Cardiac muscle cell (in vitro differentiated cells and primary cell): ENCODE measurements at regions not wholly inside any gene's neighbourhood (a gene's known extent, or its start where the extent isn't known, plus 50 kb on each side); places are given as distances from the start of the nearest gene placed in this dataset.

Experiments
- DNase-seq, 2 donors: peaks; one replicate each; pipeline versions ENCODE4 v3.0.0 to v3.0.0-alpha.2; 2010 to 2017; ENCODE audit warnings: low read depth in 1 of 2, low spot score in 1 of 2
- H3K27ac ChIP-seq: fragments of 200-600 bp; sonication (generic); 2 replicates; pipeline ENCODE4 v1.5.1; 2016
- H3K27me3 ChIP-seq: fragments of 200-600 bp; sonication (generic); 2 replicates; pipeline ENCODE4 v1.6.0; 2016; ENCODE audit warnings: control low read depth
- H3K36me3 ChIP-seq: fragments of 200-600 bp; sonication (generic); 2 replicates; pipeline ENCODE4 v1.5.1; 2016; ENCODE audit warnings: control low read depth
- H3K4me1 ChIP-seq: fragments of 200-600 bp; sonication (generic); 2 replicates; pipeline ENCODE4 v1.8.1; 2017; ENCODE audit warnings: low read depth, mild to moderate bottlenecking, mixed run types
- H3K4me3 ChIP-seq: fragments of 200-600 bp; sonication (generic); 2 replicates; pipeline ENCODE4 v1.5.1; 2016; ENCODE audit warnings: mild to moderate bottlenecking
- H3K9me3 ChIP-seq: fragments of 200-600 bp; sonication (generic); 2 replicates; pipeline ENCODE4 v1.5.1; 2017; ENCODE audit warnings: low read depth, mild to moderate bottlenecking, control low read depth
- TF ChIP-seq, protein P1 (sequence below): IDR thresholded peaks from 2 replicates; pipeline ENCODE4 v1.5.1; 2012; ENCODE audit warnings: low read depth, mild to moderate bottlenecking, low read length

DNA sequence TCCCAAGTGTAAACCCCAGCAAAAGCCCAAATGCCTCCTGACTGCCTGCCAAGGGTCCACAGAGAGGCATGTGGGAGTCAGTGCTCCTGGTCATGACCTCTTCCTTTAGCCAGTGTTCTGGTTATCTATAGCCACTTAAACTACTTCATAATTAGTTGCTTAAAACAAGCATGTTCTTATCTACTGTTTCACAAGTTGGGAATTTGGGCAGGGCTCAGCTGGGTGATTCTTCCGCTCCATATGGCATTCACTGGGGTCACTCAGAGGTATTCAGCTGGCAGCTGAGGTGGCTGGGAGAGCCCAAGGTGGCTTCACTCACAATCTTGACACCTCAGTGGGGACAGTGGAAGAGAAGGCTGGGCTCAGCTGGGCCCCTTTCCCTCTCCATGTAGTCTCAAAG, 184.0 kb upstream of the RGS6 start:
- TF ChIP-seq, protein P1, sequence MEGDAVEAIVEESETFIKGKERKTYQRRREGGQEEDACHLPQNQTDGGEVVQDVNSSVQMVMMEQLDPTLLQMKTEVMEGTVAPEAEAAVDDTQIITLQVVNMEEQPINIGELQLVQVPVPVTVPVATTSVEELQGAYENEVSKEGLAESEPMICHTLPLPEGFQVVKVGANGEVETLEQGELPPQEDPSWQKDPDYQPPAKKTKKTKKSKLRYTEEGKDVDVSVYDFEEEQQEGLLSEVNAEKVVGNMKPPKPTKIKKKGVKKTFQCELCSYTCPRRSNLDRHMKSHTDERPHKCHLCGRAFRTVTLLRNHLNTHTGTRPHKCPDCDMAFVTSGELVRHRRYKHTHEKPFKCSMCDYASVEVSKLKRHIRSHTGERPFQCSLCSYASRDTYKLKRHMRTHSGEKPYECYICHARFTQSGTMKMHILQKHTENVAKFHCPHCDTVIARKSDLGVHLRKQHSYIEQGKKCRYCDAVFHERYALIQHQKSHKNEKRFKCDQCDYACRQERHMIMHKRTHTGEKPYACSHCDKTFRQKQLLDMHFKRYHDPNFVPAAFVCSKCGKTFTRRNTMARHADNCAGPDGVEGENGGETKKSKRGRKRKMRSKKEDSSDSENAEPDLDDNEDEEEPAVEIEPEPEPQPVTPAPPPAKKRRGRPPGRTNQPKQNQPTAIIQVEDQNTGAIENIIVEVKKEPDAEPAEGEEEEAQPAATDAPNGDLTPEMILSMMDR, result no peak
- H3K27me3 ChIP-seq, result no peaks in the 10 kb centered on the region
- H3K4me3 ChIP-seq, result no peak overlapping the region
- no peaks in the 10 kb centered on the region for H3K4me1 ChIP-seq
- H3K27ac ChIP-seq, result no peak overlapping the region
- H3K9me3 ChIP-seq, result no peaks in the 10 kb centered on the region
- DNase-seq, result no peak
- H3K36me3 ChIP-seq, result no peaks in the 10 kb centered on the region

DNA sequence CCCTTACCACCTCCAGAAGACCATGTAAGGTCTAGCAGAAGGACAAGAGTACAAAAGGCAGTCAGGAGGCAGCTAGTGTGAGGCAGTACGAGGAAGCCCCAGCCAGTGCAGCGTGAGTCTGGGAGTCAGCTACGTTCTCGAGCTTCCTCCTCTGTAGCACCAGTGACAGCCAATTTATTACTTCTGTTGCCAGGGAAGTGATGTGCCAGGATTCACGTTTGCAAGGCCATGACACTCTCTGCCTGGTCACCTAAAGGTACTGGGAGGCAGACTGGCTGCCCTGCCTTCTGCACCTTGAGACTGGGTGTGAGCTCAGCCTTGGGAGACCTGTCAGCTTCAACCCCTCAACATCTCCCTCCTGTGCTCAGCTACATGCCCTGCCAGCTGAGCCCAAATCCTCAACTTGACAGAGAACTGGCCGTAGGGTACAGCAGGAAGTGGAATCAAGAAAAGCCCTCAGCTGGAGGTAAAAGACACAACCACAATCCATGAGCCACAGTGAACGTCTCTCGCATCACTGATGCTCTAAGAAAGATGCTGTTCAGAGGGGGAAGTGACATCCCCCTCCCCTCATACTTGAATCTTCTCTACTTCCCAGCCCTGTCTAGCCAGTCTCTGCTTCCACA, 182.5 kb upstream of the RGS6 start:
- H3K9me3 ChIP-seq, result no peaks in the 10 kb centered on the region

DNA sequence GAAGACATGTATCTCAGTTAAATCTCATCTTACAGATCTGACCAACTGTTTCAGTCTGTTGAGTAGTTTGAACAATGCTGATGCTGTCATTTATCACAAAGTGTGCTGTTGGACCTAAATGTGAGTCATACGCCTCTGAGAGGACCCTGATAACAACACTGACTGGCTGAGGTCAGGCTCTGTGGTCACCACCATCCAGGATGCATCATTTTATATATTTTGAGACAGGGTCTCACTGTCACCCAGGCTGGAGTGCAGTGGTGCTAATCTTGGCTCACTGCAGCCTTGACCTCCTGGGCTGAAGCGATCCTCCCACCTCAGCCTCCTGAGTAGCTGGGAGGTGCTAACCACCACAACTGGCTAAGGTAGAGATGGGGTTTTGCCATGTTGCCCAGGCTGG, 181.0 kb upstream of the RGS6 start:
- TF ChIP-seq, protein P1, result no peak
- DNase-seq, result no peak
- Histone ChIP-seq H3K9me3 (no peaks in the 10 kb centered on the region), H3K27ac (no peak overlapping the region), H3K4me3 (no peak overlapping the region), H3K4me1 (no peaks in the 10 kb centered on the region), H3K36me3 (no peaks in the 10 kb centered on the region), H3K27me3 (no peaks in the 10 kb centered on the region)

More for the DNA sequence above, 182.5 kb upstream of the RGS6 start:
- H3K27me3 ChIP-seq, result no peaks in the 10 kb centered on the region
- TF ChIP-seq, protein P1, result no peak
- DNase-seq, result no peak
- H3K4me3 ChIP-seq, result no peak overlapping the region
- no peak overlapping the region for H3K27ac ChIP-seq
- H3K36me3 ChIP-seq, result no peaks in the 10 kb centered on the region
- H3K4me1 ChIP-seq, result no peaks in the 10 kb centered on the region

DNA sequence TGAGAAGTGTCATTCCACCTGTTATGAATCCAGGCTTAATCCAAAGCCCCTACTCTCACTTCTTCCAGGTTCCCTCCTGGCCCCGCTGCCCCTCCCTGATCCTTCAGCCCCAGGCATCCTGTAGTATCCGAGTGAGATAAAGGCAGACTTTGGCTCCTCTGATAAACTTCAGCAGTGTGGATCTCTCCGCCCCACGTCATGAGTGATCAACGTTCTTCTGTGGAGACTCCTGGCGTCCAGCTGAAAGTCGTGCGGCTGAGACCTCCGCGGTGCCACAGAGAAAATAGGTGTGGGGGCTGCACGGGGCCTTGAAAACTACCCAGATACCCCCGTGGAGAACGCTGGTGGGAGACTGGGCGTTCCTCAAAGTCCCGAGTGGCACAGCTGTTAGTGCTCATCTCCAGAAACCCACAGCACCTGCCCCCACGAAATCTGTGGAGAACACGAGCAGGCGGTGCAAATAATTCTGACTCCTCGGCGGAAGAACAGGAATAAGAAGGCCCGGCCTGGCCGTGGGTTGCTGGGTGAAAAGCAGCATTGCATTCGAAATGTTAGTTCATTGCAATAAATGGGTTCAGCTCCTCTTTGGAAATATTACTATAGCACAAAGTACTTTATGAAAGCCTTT, 180.0 kb upstream of the RGS6 start:
- no peak overlapping the region for H3K4me3 ChIP-seq
- no peaks in the 10 kb centered on the region for H3K36me3 ChIP-seq
- H3K27me3 ChIP-seq, result no peaks in the 10 kb centered on the region
- DNase-seq, result no peak
- TF ChIP-seq, protein P1, result no peak
- no peaks in the 10 kb centered on the region for H3K9me3 ChIP-seq
- H3K27ac ChIP-seq, result no peak overlapping the region
- H3K4me1 ChIP-seq, result no peaks in the 10 kb centered on the region

DNA sequence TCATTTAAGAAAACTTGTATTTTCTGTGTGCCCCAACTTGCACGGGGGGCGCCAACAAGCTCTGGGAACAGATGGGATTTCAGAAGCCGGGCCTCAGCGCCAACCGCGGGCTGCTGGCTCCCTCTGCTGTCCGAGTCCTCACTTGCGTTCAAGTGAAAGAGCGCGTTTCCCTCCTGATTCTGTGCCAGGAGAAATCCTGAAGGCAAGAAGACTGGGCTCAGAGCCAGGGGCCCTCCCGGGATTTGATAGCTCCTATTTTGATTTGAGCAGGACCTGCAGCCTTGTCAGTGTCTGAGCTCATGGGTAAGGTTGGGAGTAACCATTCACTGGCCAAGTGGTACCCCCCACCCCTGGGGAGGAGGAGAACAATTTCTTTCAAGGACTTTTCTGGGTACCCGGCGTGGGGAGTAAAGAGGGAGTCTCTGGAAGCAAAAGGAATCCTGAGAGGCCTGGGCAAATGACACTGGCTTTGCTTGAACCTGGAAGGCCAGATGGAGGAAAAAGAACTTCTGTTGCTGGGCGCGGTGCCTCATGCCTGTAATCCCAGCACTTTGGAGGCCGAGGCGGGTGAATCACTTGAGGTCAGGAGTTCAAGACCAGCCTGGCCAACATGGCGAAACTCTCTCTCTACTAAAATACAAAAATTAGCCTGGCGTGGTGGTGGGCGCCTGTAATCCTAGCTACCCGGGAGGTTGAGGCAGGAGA, 179.0 kb upstream of the RGS6 start:
- Histone ChIP-seq H3K36me3 (no peaks in the 10 kb centered on the region), H3K27ac (no peak overlapping the region), H3K27me3 (no peaks in the 10 kb centered on the region), H3K9me3 (no peaks in the 10 kb centered on the region), H3K4me3 (no peak overlapping the region), H3K4me1 (no peaks in the 10 kb centered on the region)
- TF ChIP-seq, protein P1, result peak; percentile 92
- DNase-seq, result peak; percentile 92 to 97
